ENCODE measurements at regions not wholly inside any gene's neighbourhood (a gene's known extent, or its start where the extent isn't known, plus 50 kb on each side); places are given as distances from the start of the nearest gene placed in this dataset.
"Not testable (repeated sequence)": the region's sequence is repeated elsewhere in the genome, so short reads cannot be mapped to it uniquely, and the experiment has no call there.

GRCh38 chr21:22311741-22312462 lies 1313.7 kb downstream of the NCAM2 start:
- no peak for DNase-seq

- DNase-seq: no peak
Measured at GRCh38 chr21:22314963-22315362, 1316.8 kb downstream of the NCAM2 start.

- no peak for DNase-seq
Measured at GRCh38 chr21:22319435-22319834, 1321.2 kb downstream of the NCAM2 start.

GRCh38 chr21:22342889-22343288 lies 1344.7 kb downstream of the NCAM2 start:
- DNase-seq: no peak

DNA sequence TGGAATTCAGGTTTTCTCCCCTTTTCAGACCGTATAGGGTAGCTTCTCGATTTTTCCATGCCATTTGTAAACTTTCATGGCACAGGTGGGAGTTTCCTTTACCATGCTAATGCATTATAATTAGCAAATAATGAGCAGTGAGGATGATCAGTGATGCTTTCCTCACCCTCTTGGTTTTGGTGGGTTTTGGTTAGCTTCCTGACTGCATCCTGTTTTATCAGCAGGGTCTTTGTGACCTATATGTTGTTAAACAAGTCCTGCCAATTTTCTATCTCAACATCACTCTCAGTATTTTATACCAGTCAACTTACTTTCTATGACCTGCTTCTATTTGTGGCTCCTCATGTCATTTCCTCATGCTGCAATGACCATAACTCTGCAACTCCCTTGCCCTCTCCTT lies 1345.1 kb downstream of the NCAM2 start:
- DNase-seq: no peak

GRCh38 chr21:22343721-22344120 lies 1345.5 kb downstream of the NCAM2 start:
- DNase-seq: no peak

DNA sequence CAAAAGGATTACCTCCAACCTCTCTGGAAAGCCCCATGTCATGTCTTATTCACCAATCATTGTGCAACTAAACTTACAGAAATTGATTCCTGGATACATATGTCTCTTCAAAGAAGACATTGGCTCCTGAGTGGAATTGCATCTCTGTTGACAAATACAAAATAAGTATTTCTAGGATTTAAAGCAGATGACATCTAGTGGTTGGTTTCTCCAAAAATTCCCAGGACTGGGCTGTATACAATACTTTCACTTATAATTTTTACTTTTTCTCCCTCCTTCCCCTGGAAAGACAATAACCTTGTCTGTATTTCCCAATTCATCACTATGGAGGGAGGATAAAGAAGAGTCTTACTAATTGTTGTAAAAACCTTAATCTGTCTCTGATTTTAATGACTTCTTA lies 1347.4 kb downstream of the NCAM2 start:
- no peak for DNase-seq

DNA sequence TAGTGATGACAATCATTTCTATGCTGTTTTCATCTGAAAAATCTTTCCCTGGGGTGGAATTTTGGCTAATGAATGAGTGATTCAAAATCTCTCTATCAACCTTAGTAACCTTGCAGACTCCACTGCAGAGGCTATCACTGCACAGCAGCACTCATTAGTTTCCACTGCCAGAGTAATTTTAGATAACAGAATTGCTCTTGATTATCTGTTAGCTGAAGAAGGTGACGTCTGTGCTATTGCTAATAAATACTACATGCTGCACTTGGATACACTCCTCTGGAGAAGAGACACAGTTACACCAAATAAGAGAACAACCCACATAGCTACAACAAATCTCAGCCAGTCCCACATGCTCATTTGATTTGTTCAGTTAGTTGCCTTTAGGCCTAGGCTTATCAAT lies 1348.4 kb downstream of the NCAM2 start:
- no peak for DNase-seq

- DNase-seq: no peak
Measured at GRCh38 chr21:22351076-22351475, 1352.9 kb downstream of the NCAM2 start.

GRCh38 chr21:22352088-22352487 lies 1353.9 kb downstream of the NCAM2 start:
- no peak for DNase-seq

DNA sequence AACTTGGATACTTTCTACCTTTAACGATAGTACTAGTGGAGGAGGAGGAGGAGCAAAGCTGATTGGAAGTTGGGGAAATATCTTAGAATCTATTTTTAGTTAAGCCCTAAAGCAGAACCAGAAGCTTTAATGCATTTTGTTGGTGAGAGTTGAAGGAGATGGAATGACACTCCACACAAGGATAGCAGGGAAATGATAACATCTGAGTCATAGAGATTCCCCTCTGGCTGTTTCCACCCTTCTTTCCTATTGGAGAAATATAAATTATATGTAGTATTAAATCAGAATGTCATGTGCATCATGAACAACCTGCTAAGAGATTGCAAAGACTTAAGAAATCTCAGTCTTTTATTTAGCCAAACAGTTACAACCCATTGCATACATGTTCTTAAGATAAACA lies 1357.7 kb downstream of the NCAM2 start:
- DNase-seq: no peak

- DNase-seq: no peak
Measured at GRCh38 chr21:22356663-22357062, 1358.5 kb downstream of the NCAM2 start.

- DNase-seq: not testable (repeated sequence)
Measured at GRCh38 chr21:22359599-22359998, 1361.4 kb downstream of the NCAM2 start.

GRCh38 chr21:22363504-22363903 lies 1365.3 kb downstream of the NCAM2 start:
- no peak for DNase-seq

DNA sequence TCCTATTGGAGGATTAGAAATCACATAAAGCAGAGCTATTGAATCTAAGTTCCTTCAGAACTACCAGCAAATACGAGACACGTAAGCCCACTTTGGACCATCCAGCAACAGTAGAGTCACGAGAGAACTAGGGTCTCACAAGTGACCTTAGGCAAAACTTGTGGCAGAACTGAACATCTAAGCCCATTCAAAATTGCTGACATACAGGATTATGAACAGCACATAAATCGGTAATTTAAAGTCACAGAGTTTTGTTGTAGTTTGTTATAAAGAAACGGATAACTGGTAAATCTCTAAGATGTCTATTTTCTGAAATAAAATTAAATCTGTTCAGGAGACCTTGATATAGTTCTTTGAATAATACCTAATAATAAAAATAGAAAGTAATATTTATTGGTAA lies 1366.0 kb downstream of the NCAM2 start:
- DNase-seq: no peak

DNA sequence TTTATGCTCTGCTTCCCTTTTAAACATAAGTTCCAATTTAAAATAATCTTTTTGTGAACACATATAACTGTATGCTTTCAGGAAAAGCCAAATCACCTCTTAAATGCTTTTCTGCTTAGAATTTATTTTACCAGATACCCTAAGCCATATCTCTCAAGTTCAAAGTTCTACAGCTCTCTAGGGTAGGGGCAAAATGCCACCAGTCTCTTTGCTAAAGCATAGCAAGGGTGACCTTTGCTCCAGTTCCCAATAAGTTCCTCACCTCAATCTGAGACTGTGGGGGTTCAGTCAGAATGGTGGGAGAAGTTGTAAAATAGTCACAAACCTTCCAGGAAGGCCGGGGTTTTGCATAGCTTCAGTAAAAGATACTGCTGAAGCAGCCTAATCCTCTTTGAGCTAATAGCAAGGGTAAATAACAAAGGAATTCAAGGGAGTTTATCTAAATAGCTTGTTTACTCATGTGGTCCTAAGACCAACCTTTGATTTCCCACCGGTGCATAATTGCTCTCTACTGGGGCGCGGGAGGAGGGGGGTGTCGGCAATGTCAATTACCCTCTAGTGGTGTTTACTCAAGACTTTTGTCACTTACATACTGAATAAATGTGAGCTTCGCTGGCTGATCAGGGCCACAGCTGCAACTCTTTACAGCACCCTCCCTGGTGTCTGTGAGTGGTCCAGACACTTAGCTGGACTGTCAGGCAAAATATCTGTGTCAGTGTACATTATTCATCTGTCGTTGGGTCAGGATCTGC lies 1376.2 kb downstream of the NCAM2 start:
- DNase-seq: no peak

DNA sequence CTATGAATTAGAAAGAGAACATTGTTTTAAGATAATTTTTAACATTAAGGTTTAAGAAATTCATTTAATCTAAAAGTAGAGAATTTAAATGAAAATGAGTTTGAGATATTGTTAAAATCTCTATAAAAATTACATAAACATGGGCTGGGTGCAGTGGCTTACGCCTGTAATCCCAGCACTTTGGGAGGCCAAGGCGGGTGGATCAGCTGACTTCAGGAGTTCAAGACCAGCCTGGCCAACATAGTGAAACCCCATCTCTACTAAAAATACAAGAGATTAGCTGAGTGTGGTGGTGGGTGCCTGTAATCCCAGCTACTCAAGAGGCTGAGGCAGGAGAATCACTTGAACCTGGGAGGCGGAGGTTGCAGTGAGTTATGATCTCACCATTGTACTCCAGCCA lies 1379.6 kb downstream of the NCAM2 start:
- not testable (repeated sequence) for DNase-seq

- no peak for DNase-seq
Measured at GRCh38 chr21:22393324-22393723, 1395.1 kb downstream of the NCAM2 start.

- no peak for DNase-seq
Measured at GRCh38 chr21:22395965-22396364, 1397.8 kb downstream of the NCAM2 start.

DNA sequence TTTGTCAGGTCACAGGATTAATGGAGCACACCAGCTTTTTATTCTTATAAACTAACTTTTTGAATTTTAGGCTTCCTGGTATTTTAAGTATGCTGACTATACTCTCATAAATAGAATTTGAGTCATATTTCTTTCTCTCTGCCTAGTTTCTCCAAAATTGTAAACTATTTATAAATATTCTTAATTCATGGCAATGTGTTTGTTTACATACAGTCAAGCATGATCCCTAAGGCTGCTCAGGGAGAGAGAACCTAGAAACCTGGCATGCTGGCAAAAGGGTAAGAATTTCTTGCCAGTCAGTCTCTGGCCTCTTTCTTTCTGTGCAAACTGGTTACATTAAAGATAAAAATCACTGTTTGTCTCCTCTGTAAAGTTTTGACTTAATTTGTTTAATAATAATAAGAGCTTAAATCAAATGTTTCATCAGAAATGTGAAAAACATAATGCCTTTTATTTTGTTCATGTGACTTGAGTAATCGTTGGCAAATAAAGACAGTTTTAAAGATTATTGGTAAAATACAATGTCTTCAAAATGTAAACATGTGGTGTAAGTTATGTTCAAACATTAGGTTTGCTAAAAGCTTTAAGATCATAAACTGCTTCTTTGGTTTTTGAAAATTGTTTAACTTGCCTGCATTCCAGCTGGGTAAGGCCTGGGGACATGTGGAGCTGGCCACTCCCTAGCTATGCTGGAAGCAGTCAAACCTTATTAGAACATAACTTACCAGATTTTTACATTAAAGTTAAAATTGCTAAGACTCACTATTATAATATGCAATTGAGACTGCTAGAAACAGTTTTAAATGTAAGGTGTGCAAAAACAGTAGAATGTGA lies 1401.7 kb downstream of the NCAM2 start:
- no peak for DNase-seq

DNA sequence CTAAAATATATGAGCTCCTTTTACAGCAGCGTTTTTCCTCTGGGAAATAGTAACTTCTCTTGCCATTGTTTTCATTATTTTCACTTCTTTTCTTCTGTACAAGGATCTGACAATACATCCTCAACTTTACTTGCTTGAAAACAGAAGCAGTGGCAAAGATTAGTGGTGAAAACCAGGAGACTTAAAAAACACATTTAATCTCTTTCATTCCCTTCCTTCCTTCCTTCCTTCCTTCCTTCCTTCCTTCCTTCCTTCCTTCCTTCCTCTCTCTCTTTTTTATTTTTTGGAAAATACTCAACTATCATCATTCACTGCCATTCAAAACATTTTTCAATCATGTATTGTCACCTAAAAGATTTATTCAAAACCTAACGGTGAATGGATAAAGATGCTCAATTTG lies 1411.4 kb downstream of the NCAM2 start:
- no peak for DNase-seq

DNA sequence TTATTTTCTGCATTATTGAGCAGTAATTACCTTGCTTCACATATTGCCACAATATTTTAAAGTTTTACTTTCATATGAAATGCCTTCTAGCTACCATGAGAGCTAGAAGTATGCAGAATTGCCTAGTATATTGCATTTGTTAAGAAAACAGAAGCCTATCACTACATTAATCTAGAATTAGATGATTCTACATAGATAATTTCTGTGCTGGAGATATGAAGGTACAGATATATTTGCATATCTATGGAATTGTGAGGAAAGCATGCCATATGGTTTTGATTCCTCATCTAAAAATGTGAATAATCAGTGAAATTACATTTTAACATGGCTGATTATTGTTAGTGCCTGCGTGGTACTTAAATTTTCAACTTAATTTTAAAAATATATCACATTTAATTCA lies 1418.3 kb downstream of the NCAM2 start:
- no peak for DNase-seq

- DNase-seq: no peak
Measured at GRCh38 chr21:22421416-22422180, 1423.4 kb downstream of the NCAM2 start.
